ENCODE measurements at regions not wholly inside any gene's neighbourhood (a gene's known extent, or its start where the extent isn't known, plus 50 kb on each side); places are given as distances from the start of the nearest gene placed in this dataset.

DNA sequence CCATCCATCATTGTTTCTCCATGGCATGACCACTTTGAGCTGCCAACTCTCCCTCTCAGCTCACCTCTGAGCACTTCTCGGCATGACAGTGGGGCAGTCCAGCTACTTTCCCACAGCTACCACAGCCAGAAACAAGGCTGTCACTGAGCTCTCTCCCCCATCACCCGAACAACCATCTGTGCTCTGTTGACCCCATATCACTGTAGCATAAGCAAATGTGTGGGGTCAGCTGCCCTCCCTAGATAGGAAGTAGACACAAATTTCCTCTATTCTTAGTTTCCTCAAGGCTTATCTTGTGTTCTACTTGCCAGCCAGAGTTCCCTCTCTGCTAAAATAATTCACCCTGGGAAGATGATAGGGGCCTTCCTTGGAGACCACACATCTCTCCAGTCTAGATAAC is 82.6 kb upstream of the FUT8 start:
- no peak for FAIRE-seq

DNA sequence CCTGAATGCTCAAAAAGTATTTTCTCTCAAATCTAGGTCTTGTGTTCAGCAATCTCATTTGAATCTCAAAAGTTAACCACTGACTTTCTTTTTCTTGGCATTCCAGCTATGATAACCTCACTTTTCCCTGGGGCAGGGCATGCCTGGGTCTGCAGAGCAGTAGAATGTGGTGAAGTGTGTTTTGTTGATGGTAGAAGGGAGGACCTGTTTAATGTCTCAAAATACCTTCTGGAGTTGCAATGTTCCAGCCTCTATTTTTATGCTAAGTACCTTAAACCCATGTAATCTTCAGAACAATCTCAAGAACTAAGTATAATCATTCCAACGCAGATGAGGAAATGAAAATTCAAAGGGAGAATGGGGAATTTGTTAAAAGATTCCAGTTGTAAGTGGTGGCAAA is 82.1 kb upstream of the FUT8 start:
- no peak for FAIRE-seq

DNA sequence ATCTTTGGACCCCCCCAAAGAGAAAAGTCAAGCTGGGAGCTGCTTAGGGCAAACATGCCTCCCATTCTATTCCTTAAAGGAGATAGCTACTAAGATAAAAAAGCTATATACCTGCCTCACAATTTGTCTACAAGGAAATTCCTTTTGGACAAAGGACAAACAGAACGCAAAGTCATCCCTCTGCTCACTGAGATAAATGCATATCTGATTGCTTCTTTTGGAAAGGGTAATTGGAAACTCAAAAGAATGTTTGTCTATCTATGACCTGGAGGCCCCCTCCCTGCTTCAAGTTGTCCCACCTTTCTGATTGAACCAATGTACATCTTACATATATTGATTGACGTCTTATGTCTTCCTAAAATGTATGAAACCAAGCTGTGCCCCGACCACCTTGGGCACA is 80.9 kb upstream of the FUT8 start:
- no peak for FAIRE-seq

DNA sequence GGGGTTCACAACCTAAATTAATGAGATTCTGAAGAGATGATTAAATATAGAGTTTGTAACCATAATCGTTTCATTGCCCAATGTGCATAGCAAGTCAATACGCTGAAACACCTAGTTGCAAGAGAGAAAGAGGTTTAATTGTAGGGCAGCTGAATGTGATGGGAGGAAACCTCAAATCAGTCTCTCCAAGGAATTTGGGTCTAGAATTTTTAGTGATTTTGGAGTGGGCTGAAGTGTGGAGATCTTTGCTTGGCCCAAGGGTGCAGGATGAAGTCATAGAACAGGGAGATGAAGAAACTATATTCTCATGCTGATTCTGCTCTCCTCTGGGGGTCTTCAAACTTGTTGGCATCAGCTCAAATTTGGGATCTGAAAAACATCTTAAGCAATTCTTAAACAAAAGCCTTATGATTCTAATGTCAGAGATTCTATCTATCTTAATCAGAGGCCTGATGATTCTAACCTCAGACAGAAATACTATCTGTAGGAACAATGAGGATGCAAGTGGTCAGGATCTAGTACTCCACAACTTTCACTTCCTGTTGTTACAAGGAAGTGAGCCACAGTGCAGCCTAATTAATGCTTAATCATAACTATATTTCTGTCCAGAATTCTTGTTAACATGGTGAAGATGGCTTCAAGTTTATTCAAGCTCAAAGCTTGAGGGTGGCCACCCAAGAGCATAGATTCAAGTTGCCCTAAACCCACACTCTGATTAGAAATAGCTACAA is 80.2 kb upstream of the FUT8 start:
- no peak for FAIRE-seq

DNA sequence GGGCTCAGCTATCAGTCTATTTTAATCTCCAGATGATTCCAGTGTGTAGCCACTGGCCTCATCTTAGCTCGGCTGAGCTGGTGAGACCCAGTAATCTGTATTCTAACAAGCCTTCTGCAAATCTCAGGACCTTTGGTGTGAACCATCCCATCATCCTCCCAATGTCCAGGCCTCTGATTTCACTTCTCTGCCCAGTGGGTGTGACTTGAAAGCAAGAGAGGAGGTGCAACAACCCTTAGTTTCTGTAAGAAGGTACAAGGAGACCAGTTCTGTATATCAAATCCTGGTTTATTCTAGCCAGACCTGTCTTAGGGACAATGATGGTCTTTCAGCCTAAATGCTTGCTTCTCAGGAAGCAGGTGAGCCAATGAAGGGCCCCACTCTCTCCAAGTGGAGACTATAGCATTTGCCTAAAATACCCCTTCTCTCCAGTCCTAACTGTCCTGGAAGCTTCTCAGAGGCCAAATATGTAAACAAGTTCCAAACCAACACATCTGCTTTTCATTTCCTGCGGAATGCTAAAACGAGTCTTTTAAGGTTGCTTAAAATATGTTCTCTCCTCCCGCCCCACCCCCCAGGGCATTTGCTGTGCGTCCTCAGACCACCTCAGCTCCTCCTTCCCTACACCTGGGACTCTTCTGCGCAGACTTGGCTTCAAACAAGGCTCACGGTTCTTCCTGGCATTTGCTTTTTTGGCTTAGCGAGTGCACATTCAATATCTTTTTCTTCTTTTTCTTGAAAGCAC is 78.4 kb upstream of the FUT8 start:
- no peak for FAIRE-seq

DNA sequence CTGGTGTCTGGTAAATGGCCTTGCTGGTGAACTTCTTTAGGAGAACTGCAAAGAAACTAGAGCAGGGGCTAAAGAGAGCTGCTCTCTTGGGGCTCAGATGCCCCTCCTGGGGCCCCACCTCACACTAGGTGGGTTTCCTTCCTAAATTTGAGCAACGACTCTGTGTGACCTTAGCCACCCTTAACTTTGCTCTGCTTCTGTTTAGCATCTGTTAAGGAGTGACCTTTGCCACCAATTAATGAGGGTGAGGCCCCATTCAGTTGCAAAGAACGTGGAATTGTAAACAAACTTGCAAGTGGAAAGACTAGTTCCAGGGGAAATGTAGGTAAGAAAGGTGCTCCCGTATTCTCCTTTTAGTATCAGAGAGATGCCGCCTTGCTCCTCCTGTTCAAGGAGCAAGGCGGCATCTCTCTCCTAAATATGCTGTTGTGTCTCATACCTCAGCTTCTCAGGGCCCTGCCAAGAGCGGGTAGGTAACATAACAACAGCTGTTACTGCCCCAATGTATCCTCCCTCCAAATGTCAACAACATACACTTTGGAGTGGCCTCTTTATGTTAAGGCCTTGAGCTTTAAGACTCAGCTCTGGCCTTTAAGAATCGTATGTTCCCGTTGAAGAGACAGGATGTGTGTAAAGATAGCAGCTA is 77.6 kb upstream of the FUT8 start:
- FAIRE-seq, result no peak

DNA sequence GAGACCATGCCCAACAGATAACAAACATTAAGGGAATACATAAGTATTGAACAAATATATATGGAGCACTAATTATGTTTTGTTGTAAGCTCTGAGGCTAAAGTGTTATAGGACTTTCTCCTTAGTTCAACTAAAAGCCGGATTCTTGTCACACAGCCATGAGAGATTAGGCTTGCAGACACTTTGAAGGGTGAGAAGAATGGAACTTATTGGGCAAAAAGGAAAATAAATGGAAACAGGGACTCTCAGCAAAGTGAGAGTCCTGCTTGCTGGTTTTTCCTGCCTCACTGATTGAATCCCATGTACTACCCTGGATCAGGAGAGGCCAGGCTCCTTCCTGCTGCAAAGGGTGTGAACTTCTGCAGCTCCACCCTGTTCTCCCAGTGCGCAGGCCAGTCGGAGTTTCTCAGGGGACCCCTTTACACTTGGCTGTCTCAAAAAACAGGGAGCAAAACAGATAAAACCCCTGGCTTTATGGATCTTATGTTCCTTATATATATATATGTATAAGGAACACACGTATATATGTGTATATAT is 77.1 kb upstream of the FUT8 start:
- FAIRE-seq, result no peak

DNA sequence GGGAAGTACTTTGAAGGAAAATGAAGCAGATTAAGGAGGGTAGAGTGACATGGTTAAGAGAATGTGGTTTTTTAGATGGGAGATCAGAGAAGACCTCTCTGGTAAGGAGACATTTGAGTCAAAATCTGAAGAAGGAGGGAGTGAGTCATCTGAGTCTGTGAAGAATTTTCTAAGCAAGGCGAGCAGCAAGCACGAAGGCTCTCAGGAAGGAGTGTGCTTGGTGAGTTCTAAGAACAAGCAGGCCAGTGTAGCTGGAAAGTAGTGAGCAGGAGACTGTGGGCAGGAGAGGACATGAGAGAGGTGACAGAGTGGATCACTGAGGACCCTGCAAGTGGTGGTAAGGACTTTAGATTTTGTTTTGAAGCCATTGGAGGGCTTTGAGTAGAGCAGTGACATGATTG is 76.3 kb upstream of the FUT8 start:
- FAIRE-seq, result no peak

DNA sequence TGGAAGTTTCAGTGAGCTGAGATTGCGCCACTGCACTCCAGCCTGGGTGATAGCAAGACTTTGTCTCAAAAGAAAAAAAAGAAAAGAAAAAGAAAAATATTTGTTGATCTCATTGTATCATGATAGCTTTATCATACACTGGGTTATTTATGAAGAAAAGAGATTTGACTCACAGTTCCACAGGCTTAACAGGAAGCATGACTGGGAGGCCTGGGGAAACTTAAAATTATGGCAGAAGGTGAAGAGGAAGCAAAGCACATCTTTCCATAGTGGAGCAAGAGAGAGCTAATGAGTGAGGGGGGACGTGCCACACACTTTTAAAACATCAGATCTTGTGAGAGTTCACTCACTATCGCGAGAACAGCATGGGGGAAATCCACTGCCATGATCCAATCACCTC is 72.7 kb upstream of the FUT8 start:
- FAIRE-seq, result no peak

DNA sequence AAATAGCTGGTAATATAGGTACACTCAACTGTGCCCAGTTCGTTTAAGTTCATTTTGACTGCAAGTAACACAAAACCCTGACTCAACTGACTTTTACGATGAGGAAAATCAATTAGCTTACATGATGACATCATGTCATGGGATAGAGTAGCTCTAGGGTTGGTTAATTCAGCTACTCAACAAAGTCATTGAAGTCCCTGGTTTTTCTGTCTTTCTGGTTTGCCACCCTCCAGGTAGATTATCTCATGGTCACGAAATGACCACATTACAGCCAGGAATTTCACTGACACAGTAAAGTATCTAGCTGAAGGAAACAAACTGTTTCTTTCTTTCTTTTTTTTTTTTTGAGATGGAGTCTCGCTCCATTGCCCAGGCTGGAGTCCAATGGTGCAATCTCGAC is 68.5 kb upstream of the FUT8 start:
- FAIRE-seq, result no peak

DNA sequence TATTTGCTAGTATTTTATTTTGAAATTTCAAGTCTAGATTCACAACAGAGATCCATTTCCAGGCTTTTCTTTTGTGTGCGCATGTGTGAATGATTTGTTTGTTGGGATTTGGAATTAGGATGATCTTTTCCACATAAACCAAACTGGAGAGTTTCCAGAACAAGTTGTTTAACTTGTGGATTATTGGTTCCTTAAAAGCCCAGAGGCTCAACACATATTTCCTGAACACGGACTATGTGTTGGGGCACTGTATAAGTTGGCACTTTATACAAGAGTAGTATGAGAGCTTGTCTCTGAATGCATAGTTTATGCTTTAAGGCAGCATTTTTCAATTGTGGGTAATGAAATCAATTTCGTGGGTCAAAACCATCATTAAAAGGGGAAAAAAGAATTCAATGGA is 67.3 kb upstream of the FUT8 start:
- no peak for FAIRE-seq

DNA sequence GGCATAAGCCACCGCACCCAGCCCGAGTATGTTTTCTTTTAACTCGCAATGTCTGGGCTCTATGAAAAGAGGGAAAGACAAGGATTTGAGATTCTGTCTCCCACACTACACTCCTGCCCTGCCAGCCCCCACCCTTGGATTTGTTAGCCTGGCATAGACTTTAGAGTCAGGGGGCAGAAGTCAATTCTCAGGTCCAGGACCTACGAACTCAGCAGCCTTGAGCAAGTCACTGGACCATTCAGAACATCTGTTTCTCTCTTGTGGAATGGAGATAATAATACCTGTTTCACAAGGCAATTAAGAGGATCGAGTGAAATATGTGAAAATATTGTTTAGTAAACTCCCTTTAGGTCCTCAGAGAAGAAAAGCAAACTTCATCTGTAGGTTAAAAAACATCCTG is 66.1 kb upstream of the FUT8 start:
- no peak for FAIRE-seq

DNA sequence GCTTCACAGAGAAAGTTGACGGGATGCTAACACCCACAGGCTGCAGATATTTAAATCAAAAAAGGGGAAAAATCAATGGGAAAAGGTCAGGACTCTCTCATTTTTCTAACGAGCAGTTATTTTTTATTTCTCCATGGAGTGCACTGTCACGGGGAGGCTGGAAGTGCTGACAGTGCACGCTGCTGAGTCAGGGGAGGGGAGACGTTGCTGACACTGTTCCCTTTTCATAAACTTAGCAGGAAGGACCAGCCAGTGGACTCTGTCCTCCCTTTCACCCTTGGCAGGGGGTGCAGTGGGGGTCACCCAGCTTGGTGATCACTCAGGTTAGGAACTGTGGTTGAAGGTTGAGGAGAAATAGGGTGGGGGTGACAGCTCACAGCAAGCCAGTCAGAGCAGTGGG is 65.6 kb upstream of the FUT8 start:
- no peak for FAIRE-seq

DNA sequence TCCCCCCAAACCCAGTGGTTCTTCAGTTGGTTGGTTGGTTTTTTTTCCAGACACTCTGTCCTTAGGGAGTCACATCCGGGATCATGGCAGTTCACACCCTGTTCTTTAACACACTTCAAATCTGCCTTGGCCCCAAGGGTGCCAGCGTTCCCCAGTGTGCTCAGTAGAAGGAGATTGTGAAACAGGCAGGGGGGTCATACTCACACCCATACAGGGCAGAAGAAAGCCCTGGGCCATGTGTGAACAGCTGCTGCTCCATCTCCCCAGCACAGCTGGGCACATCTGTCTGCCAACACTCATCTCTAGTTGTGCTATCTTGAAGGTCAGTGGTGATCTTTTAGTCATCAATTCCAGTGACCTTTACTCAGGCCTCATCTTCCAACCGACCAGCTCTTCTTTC is 64.4 kb upstream of the FUT8 start:
- FAIRE-seq, result no peak

DNA sequence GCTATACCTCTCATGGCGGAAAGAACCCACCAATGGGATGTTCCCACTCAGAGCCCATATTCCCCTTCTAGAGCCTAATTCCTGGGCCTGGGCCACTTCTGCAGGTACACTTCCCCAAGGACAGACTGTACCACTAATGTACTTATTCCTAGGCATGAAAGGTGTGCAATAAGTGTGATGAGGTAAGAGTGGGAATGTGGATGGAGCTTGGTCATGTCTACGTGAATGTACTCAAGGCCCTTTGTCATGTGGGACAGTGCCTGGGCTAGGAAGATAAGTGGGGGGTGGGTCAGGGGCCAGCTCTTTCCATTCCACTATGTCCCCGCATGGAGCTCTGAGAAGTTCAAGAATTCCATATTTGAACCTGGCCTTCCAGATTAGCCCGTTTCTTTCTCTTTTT is 63.4 kb upstream of the FUT8 start:
- FAIRE-seq, result no peak

DNA sequence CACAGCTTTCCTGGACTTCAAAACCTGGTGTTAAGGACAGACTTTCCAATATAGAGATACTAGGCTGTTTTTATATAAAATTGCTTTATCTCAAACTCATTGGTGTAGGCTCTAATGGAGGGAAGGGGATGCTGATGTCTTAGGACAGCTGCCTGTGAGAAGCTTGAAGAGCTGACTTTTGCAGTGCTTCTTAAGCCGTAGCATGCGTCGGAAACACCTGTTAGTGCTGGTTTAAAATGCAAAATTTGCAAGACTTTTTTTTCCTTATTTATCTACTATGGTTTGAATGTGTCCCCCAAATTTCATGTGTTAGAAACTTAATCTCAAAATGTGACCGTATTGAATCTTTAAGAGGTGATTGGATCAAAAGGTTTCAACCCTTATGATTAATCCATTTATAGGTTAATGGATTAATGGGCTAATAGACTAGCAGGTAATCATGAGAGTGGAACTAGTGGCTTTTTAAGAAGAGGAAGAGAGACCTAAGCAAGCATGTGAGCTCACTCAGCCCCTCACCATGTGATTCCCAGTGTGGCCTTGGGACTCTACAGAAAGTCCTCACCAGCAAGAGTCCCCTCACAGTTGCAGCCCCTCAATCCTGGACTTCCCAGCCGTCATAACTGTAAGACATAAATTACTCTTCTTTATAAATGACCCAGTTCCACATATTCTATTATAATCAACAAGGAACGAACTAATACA is 60.9 kb upstream of the FUT8 start:
- FAIRE-seq, result no peak

DNA sequence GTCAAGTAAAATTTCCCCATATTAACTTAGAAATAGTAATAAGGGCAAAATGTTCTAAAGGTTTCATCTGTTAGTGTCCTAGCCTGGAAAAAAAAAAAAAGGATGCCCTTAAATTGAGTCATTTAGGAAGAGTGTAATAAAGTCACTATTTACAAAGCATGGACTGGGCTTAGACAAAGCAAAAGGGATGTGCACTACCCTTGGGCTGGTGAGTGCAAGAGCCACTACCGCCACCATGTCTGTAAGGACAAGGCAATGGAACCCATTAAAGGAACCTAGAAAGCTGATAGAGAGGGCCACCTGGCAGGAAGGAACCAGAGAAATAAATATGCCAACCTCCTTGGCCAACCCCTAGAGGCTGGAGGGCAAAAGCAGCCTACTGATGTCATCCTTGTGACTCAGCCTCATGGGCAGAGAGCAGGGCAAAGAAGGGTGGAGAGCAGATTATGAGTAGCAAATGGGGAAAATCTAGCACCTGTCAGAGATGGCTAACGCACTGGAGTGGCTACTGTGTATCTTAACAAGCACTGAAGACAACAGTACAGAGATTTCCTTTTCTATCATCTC is 59.5 kb upstream of the FUT8 start:
- no peak for FAIRE-seq

DNA sequence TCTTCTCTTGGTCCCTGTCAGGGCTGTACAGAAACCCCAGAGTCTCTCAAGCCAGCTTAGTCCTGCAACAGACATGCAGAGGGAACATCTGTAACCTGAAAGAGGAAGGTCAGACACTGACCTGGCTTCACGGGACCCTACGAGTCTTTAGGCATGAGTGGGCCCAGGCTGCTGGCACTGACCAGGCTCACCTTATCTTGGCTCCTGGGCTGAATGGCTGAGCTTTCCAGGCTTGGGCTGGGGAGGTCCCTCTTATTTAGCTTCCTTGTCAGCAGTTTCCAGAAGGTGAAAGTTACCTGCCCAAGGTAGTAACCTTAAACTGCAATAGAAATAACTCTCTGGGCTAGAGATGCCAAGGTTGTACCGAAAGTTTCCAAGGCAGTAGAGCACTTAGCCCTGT is 58.4 kb upstream of the FUT8 start:
- no peak for FAIRE-seq

DNA sequence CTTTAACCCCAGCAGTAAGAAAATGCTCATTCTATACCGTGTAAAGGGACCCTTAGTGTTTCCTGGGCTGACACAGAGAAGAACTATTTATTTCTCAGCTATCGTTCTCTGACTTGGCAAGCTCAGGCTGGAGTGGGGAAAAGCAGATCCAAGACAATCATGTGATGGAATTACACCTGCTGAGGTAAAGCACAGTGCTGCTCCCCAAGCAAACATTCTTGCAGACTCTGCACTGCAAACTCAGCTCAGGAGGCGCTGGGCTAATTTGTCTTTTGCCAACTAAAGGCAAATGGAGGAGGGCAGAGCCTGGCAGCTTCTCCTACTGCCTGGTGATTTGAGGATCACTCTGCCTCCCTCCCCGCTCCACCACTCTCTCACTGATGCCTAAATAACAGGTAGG is 57.8 kb upstream of the FUT8 start:
- no peak for FAIRE-seq

DNA sequence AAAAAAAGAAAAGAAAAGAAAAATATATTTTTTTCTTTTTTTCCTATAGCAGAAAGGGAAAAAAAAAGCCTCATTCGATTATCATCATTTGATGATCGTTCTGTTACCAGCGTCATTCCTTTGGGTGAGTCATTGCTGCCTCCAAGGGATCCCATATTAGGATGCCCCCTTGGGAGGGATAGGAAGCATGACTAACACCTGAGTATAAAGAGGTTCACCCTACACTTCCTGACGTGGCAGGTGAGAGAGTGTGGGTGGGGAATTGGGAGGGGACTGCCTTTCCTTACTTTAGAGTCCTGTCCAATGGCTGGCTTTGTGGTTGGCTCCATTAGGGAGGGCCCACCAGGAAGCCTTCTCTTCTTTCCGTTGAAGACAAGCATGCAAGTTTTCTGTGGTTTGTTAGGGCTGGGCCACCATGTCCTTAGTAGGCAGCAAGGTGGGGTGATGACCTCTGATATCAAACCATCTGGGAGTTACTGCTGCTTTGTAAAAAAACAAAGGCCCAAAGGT is 56.1 kb upstream of the FUT8 start:
- FAIRE-seq, result no peak

DNA sequence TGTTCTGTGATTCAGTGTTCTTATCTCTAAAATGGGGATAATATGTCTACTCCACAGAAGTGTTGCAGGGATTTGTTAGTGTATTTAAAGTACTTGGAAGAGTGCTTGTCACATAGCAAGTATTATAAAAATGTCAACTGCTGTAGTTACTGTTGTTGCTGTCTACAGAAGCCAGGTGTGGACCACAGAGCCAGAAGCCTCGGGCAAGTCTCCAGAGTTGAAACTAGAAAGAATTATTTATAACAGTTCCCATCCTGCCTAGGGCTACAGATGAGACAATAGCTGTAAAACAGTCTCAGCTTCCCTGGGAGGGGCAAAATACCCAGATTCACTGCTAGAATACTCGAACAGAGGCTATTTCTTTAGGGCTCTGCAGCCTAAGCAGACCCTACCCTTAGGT is 55.4 kb upstream of the FUT8 start:
- no peak for FAIRE-seq

DNA sequence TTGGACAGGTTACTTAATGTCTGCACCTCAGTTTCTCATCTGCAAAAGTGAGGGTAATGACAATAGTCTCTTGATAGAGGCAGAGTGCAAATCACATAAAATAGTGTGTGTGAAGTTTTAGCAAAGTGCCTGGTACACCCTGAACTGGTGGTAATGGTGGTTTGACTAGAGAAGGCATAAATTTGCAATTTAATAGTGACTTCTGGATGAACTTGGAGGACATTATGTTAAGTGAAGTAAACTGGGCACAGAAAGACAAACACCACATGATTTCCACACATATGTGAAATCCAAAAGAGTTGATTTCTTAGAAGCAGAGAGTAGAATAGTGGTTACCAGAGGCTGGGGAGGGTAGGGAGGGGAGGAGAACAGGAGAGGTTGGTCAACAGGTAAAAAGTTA is 54.8 kb upstream of the FUT8 start:
- FAIRE-seq, result no peak

DNA sequence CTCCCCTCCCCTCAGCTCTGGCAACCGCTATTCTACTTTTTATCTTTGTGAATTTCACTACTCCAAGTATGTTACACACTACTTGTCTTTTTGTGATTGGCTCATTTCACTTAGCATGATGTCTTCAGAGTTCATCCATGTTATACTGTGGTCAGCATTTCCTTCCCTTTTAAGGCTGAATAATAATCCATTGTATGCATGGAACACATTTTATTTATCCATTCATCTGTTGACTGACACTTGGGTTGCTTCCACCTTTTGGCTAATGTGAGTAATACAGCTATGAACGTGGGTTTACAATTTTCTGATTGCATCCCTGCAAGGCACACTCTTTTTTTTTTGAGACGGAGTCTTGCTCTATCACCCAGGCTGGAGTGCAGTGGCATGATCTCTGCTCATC is 53.0 kb upstream of the FUT8 start:
- no peak for FAIRE-seq
